Kidney (tissue), 13 donors: ENCODE measurements at regions not wholly inside any gene's neighbourhood (a gene's known extent, or its start where the extent isn't known, plus 50 kb on each side); places are given as distances from the start of the nearest gene placed in this dataset.

Source experiments
- DNase-seq, 5 donors: peaks; one replicate each; pipeline ENCODE4 v3.0.0-alpha.2; 2013 to 2020
- FAIRE-seq: peaks from 2 replicates; lab custom pipeline; 2012; peaks lifted over from hg19 to GRCh38; lab: Jason Lieb, UNC
- H3K27ac ChIP-seq, 2 donors: one replicate each; pipeline ENCODE4 v1.7.0; 2013; ENCODE audit warnings: low read depth in 2 of 2, low read length in 2 of 2, inconsistent platforms in 1 of 2
- H3K27me3 ChIP-seq: one replicate; pipeline ENCODE4 v1.7.1; 2013; ENCODE audit warnings: low read length, inconsistent platforms; ENCODE audit not compliant: control insufficient read depth, insufficient read depth
- H3K36me3 ChIP-seq, 3 donors: one replicate each; pipeline versions ENCODE4 v1.7.0 to v1.7.1; 2013; ENCODE audit warnings: low read length in 3 of 3, control low read depth in 1 of 3, inconsistent platforms in 1 of 3; ENCODE audit not compliant: insufficient read depth in 3 of 3, control insufficient read depth in 2 of 3
- H3K4me1 ChIP-seq, 3 donors: one replicate each; pipeline versions ENCODE4 v1.7.0 to v1.7.1; 2013; ENCODE audit warnings: low read length in 3 of 3, inconsistent platforms in 1 of 3, low read depth in 1 of 3; ENCODE audit not compliant: control insufficient read depth in 2 of 3, insufficient read depth in 2 of 3
- H3K4me3 ChIP-seq, 3 donors: one replicate each; pipeline versions ENCODE4 v1.7.0 to v1.8.1; 2013; ENCODE audit warnings: low read length in 3 of 3, control low read depth in 1 of 3, inconsistent platforms in 1 of 3
- H3K9ac ChIP-seq, 3 donors: one replicate each; pipeline versions ENCODE4 v1.7.0 to v1.7.1; 2013; ENCODE audit warnings: low read length in 3 of 3, control low read depth in 1 of 3, inconsistent platforms in 1 of 3
- H3K9me3 ChIP-seq, 3 donors: one replicate each; pipeline versions ENCODE4 v1.7.0 to v1.7.1; 2013; ENCODE audit warnings: low read length in 3 of 3, control low read depth in 1 of 3, inconsistent platforms in 1 of 3; ENCODE audit not compliant: control insufficient read depth in 2 of 3, insufficient read depth in 1 of 3
- intact Hi-C: fragments of 100-400 bp; cut with DNase I; formaldehyde crosslinking; loops from one replicate; pipeline ENCODE4 v1.11.1; 2022
- TF ChIP-seq, protein P1 (sequence below): IDR thresholded peaks from 3 replicates; pipeline ENCODE4 v1.5.1; 2012; ENCODE audit warnings: mild to moderate bottlenecking, moderate library complexity, borderline replicate concordance; ENCODE audit not compliant: insufficient read depth; ENCODE audit errors: extremely low read depth
- donor health status: control.
- donor health status: control.
- donor health status: control.
- donor health status: control.
- donor health status: control.
- donor health status: DM: yes; HTN: yes; CAD: no.
- donor health status: Normal renal cell carcinoma (clear cell type).

DNA sequence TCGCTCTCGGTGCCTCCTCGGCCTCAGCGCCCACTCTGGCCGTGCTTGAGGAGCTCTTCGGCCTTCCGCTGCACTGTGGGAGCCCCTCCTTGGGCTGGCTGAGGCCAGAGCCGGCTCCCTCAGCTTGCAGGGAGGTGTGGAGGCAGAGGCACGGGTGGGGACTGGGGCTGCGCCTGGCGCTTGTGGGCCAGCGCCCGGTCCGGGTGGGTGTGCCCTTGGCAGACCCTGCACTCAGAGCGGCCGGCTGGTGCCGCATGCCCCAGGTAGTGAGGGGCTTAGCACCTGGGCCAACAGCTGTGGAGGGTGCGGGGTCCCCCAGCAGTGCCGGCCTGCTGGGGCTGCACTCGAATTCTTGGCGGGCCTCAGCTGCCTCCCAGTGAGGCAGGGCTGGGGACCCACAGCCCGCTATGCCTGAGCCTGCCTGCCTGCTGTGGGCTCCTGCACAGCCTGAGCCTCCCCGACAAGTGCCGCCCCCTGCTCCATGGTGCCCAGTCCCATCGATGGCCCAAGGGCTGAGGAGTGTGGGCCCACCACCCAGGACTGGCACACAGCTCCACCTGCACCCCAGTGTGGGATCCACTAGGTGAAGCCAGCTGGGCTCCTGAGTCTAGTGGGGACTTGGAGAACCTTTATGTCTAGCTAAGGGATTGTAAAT lies 2085.2 kb upstream of the ACO1 start:
- Histone ChIP-seq H3K27ac (no peak overlapping the region), H3K9me3 (no peaks in the 10 kb centered on the region), H3K27me3 (no peaks in the 10 kb centered on the region), H3K9ac (no peak overlapping the region), H3K4me1 (no peaks in the 10 kb centered on the region), H3K36me3 (no peaks in the 10 kb centered on the region), H3K4me3 (no peak overlapping the region)
- FAIRE-seq = no peak
- peak in 1 of 5 donors; percentile 61 for DNase-seq
- TF ChIP-seq, protein P1, sequence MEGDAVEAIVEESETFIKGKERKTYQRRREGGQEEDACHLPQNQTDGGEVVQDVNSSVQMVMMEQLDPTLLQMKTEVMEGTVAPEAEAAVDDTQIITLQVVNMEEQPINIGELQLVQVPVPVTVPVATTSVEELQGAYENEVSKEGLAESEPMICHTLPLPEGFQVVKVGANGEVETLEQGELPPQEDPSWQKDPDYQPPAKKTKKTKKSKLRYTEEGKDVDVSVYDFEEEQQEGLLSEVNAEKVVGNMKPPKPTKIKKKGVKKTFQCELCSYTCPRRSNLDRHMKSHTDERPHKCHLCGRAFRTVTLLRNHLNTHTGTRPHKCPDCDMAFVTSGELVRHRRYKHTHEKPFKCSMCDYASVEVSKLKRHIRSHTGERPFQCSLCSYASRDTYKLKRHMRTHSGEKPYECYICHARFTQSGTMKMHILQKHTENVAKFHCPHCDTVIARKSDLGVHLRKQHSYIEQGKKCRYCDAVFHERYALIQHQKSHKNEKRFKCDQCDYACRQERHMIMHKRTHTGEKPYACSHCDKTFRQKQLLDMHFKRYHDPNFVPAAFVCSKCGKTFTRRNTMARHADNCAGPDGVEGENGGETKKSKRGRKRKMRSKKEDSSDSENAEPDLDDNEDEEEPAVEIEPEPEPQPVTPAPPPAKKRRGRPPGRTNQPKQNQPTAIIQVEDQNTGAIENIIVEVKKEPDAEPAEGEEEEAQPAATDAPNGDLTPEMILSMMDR = no peak
- intact Hi-C loops = no loop called here

DNA sequence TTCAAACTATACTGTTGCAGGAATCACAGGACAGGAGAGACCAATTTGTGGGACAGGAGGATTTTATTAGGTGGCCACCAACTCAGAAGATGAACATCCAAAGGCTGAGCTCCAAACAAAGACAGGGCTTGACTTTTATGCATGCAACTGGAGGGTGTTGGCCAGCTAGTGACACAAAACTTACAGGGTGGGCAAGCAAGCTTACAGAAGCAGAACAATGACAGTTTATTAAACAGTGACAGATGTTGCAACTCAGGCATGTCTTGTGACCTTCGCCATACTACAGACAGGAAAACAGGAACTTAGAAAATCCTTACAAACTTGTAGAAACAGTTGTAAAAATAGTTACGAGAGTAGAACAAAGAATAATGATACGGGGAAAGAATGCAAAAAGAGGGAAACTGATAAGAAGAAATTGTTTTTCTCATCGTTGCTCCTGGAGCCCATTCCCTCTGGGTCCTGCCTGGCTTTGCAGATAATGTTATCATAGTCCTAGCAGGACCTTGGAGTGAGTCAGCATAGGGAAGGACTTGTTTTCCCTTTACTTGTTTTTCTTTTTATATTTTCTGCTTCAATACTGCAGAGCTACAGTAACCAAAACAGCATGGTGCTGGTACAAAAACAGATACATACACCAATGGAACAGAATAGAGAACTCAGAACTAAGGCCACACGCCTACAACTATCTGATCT lies 2083.0 kb upstream of the ACO1 start:
- Histone ChIP-seq H3K9me3 (no peaks in the 10 kb centered on the region), H3K27ac (no peak overlapping the region), H3K9ac (no peak overlapping the region), H3K4me3 (no peak overlapping the region), H3K4me1 (no peaks in the 10 kb centered on the region), H3K36me3 (no peaks in the 10 kb centered on the region), H3K27me3 (no peaks in the 10 kb centered on the region)
- peak in 2 of 5 donors; percentile 43 for DNase-seq
- no peak for FAIRE-seq
- TF ChIP-seq, protein P1 = no peak
- intact Hi-C loops = no loop called here

DNA sequence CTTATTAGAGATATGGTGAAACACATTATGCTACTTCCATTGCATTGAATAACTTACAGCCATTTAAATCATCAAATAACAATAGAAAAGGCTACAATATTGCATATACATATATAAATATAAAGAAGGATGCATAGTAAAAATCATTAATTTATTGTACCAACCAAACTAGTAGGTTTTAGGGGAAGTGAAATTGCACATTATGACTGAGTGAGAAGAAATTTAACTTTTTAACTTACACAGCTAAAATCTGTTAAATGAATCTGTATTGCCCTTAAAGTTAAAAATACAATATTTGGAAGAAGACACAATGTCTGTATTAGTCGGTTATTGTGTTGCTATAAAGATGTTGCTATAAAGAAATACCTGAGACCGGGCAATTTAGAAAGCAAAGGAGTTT lies 2073.7 kb upstream of the ACO1 start:
- H3K27me3 ChIP-seq = no peaks in the 10 kb centered on the region
- no peaks in the 10 kb centered on the region for H3K4me1 ChIP-seq
- intact Hi-C loops = no loop called here
- no peaks in the 10 kb centered on the region for H3K36me3 ChIP-seq
- peaks cover 0 to 1% (median 0%) of the 10 kb centered on the region in 3 donors for H3K9me3 ChIP-seq
- TF ChIP-seq, protein P1 = no peak
- FAIRE-seq = no peak
- H3K9ac ChIP-seq = no peak overlapping the region
- no peak overlapping the region for H3K27ac ChIP-seq
- DNase-seq = no peak
- no peak overlapping the region for H3K4me3 ChIP-seq
